SK-N-MC (cell line): ENCODE measurements at regions not wholly inside any gene's neighbourhood (a gene's known extent, or its start where the extent isn't known, plus 50 kb on each side); places are given as distances from the start of the nearest gene placed in this dataset.

ENCODE experiments used
- DNase-seq: peaks from one replicate; pipeline ENCODE4 v3.0.0-alpha.2; 2011; ENCODE audit warnings: low read depth, low spot score
- H3K27ac ChIP-seq: fragments of 200-600 bp; sonication (generic); 2 replicates; pipeline ENCODE4 v1.5.1; 2016; ENCODE audit warnings: mixed run types
- H3K36me3 ChIP-seq: fragments of 200-600 bp; sonication (generic); 2 replicates; pipeline ENCODE4 v1.6.1; 2017; ENCODE audit warnings: antibody characterized with exemption, low read length, mixed read lengths; ENCODE audit not compliant: insufficient read depth
- H3K4me3 ChIP-seq: fragments of 200-600 bp; sonication (generic); 2 replicates; pipeline ENCODE4 v1.5.1; 2016
- H3K9ac ChIP-seq: fragments of 200-600 bp; sonication (generic); 2 replicates; pipeline ENCODE4 v1.8.0; 2017; ENCODE audit warnings: mixed run types, mixed read lengths; ENCODE audit not compliant: insufficient read length
- H3K9me3 ChIP-seq: fragments of 200-600 bp; sonication (generic); 2 replicates; pipeline ENCODE4 v1.6.1; 2017; ENCODE audit warnings: low read depth, mild to moderate bottlenecking, antibody characterized with exemption, low read length, moderate library complexity, mixed read lengths
- EZH2 ChIP-seq: fragments of 200-600 bp; sonication (generic); IDR thresholded peaks from one replicate; pipeline ENCODE4 v1.6.1; 2017; ENCODE audit warnings: antibody characterized with exemption
- FOXP2 ChIP-seq: optimal IDR thresholded peaks from 2 replicates; pipeline ENCODE3; 2011; ENCODE audit warnings: mild to moderate bottlenecking, moderate library complexity; ENCODE audit not compliant: insufficient read depth; ENCODE audit errors: extremely low read length, control extremely low read depth
- POLR2AphosphoS5 ChIP-seq: IDR thresholded peaks from 2 replicates; pipeline ENCODE4 v1.6.1; 2012; ENCODE audit warnings: mild to moderate bottlenecking, low read depth, low read length, borderline replicate concordance

DNA sequence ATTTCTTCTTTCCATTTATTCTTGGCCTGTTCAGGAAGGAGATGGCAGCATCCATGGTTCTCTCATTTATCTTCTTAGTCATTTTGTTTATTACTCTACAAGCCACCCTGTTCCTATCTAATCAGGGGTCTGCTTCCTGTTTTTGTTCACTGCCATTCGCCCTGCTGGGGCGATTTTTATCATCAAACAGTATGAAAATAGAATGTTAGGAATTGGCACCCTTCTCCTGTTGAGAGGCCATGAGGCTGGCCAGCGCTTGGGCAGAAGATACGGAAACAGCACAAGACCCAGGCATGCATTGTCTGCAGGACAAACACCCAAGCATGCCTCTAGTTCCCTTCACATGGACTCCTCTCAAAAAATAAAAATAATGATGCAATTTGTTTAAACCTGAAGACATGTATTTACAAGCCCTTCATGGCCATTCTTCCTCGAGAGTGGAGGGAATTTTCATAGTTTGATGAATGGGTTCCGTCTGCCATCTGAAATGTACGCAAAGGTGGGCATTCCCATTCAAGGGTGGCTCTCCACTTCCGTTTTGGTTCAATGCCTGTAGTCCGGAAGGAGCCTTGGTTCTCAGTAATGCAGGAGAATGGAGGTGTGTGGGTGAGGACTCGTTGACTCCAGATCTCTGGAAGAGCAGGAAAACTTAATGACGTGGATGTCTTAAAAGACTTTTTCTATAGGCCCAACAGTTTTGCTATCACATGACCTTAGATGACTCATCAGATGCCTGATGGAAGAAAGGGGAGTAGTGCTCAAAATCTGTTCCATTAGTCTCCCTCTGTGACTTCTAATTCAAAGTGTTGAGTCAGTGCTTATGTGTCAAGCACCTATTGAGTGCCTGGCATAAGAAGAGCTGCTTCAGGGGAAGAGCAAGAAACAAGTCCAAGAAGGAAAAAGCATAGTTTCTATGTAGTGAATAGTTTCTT, 252.4 kb upstream of the TBX3 start:
- Histone ChIP-seq H3K4me3 (no peak overlapping the region), H3K9me3 (no peaks in the 10 kb centered on the region), H3K36me3 (no peaks in the 10 kb centered on the region), H3K27ac (no peak overlapping the region), H3K9ac (no peak overlapping the region)
- no peak for DNase-seq
- no peak for TF ChIP-seq EZH2
- no peak for TF ChIP-seq FOXP2
- no peak for TF ChIP-seq POLR2AphosphoS5

DNA sequence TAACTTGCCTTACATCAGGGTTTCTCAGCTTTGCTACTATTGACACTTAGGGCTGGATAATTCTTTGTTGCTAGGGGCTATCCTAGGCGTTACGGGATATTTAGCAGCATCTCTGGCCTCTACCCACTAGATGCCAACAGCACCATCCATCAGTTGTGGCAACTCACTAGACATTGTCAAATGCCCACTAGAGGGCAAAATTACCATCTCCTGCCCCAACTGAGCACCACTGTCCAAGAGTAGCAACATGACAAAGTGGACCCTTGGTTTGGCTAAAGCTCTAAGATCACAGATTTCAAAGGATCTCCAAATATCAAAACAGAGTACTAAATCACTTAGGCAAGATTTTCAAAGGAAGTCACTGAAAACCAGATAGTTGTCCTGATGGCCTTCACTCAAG, 251.7 kb upstream of the TBX3 start:
- TF ChIP-seq EZH2 (no peak), FOXP2 (no peak), POLR2AphosphoS5 (no peak)
- H3K27ac ChIP-seq, result no peak overlapping the region
- DNase-seq, result no peak

DNA sequence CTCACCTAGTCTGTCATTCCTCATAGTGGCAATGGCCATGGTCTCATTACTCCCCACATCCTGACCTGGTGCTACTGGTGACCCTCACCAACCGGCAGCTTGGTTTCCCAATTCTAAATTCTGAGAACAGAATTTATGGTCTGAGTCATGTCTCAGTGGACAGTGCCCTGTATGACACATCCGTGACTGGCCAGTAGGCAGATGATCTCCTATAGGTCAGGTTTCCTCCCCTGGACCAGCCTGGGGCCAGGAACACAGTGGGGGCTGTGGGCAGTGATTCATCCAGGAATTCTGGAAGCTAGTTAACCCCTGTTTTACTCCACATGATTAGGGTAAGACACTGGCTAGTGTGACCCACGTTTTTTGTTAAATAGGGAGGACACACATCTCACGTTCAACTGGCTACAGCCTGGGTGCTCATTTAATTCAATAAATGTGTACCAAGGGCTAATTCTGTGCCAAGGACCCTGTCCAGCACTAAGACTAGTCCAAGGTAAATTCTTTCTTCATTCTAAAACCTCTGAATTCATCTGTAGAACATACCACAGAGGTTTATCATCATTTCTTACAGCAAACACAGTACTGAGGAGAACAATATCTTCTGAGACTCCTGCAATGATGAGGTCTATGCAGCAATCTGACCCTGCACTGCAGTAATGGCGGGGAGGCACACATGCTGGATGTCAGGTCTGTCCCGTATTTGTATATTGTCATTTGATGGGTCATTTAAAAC, 249.6 kb upstream of the TBX3 start:
- Histone ChIP-seq H3K9me3 (no peaks in the 10 kb centered on the region), H3K36me3 (no peaks in the 10 kb centered on the region), H3K4me3 (no peak overlapping the region), H3K27ac (no peak overlapping the region), H3K9ac (no peak overlapping the region)
- no peak for TF ChIP-seq POLR2AphosphoS5
- no peak for TF ChIP-seq EZH2
- no peak for TF ChIP-seq FOXP2
- DNase-seq, result no peak

More for the DNA sequence above, 251.7 kb upstream of the TBX3 start:
- Histone ChIP-seq H3K9me3 (no peaks in the 10 kb centered on the region), H3K4me3 (no peak overlapping the region), H3K36me3 (no peaks in the 10 kb centered on the region), H3K9ac (no peak overlapping the region)

DNA sequence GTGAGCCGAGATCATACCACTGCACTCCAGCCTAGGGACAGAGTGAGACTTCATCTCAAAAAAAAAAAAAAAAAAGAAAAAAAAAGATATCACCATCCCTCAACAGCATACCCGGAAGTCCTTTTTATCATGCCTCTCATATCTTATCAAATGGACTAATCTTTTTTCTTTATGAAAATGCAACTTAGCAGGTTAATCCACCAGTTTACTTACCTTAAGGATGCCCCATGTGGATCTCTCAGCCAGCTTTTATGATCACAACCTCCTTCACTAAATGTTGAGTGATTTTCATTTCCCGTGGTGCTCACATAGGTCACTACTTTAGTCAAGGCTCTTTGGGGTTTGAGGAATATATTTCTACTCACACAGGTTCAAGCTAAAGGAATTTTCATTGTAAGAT, 248.8 kb upstream of the TBX3 start:
- Histone ChIP-seq H3K9ac (no peak overlapping the region), H3K9me3 (no peaks in the 10 kb centered on the region), H3K27ac (no peak overlapping the region), H3K36me3 (no peaks in the 10 kb centered on the region), H3K4me3 (no peak overlapping the region)
- TF ChIP-seq EZH2, result no peak
- no peak for TF ChIP-seq POLR2AphosphoS5
- no peak for TF ChIP-seq FOXP2
- no peak for DNase-seq

DNA sequence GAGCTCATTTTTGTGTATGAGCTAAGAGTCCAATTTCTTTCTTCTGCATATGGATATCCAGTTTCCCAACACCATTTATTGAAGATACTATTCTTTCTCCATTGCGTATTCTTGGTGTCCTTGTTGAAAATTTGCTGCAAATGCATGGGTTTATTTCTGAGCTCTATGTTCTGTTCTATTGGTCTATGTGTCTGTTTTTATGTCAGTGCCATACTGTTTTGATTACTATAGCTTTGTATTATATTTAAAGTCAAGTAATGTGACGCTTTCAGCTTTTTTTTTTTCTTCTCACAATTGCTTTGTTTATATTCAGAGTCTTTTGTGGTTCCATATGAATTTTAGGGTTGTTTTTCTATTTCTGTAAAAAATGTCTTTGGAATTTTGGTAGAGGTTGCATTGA, 247.1 kb upstream of the TBX3 start:
- Histone ChIP-seq H3K9me3 (no peaks in the 10 kb centered on the region), H3K36me3 (no peaks in the 10 kb centered on the region), H3K4me3 (no peak overlapping the region), H3K9ac (no peak overlapping the region), H3K27ac (no peak overlapping the region)
- TF ChIP-seq FOXP2, result no peak
- TF ChIP-seq POLR2AphosphoS5, result no peak
- TF ChIP-seq EZH2, result no peak
- DNase-seq, result no peak

DNA sequence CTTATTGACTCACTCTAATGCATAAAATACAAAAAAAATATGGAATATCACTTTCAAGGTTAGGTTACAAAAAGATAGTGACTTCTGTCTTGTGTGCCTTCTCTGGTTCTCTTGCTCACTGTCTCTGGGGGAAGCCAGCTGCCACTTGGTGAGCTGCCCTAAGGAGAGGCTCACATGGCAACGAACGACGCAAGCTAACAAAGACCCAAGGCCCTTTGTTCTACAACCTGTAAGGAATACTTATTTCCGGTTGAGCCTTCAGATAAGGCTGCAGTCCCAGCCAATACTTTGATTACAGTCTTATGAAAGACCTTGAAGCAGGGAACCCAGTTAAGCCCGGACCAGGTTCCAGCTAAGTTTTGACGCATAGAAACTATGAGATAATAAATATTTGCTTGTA, 242.4 kb upstream of the TBX3 start:
- H3K9ac ChIP-seq, result no peak overlapping the region
- H3K4me3 ChIP-seq, result no peak overlapping the region
- no peak for TF ChIP-seq EZH2
- TF ChIP-seq FOXP2, result no peak
- TF ChIP-seq POLR2AphosphoS5, result no peak
- no peak for DNase-seq
- H3K36me3 ChIP-seq, result no peaks in the 10 kb centered on the region
- H3K27ac ChIP-seq, result no peak overlapping the region
- no peaks in the 10 kb centered on the region for H3K9me3 ChIP-seq

DNA sequence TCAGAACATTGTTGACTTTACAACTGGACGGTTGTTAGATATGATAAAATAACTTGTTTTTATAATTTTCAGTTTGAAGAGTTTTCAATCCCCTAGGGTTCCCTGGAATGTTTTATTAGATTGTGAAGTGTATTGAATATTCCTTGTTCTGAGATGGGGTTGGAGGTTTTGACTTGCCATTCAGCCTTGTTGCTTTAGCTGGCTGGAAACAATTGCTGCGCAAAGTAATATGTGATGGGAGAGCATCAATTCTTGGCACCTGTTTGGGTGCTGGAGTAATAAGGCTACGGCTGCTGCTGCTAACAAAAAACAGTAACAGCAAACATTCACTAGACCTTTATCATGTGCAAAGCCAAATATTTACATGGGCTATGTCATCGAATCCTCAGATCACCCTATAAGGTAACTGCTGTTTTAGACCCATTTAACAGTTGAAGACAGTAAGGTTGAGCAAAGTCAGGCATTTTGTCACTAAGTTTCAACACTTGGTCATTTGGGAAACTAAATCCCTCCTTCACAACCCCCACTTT, 241.0 kb upstream of the TBX3 start:
- Histone ChIP-seq H3K27ac (no peak overlapping the region), H3K4me3 (no peak overlapping the region), H3K9ac (no peak overlapping the region), H3K36me3 (no peaks in the 10 kb centered on the region), H3K9me3 (no peaks in the 10 kb centered on the region)
- DNase-seq, result no peak
- TF ChIP-seq POLR2AphosphoS5, result no peak
- no peak for TF ChIP-seq EZH2
- no peak for TF ChIP-seq FOXP2

DNA sequence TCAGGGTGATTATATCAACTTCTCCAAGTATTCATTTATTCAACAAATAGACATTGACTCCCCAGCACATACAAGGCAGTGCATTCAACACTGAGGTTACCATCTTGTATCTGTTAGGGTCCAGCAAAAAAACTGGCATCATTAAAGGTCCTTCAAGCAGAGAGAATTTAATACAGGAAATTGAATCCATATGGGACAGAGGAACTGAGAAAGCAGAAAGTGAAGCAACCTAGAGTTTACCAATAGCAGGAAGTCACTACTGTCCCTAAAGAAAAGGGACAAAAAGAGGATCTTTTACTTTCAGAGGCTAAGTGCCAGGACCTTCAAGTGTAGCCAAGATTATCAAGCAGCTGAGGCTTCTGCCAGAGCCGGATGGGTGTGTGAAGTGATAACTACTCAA, 237.8 kb upstream of the TBX3 start:
- Histone ChIP-seq H3K36me3 (no peaks in the 10 kb centered on the region), H3K4me3 (no peak overlapping the region), H3K9me3 (no peaks in the 10 kb centered on the region), H3K9ac (no peak overlapping the region), H3K27ac (peak overlapping the region; percentile 40; the same call in 1 of the 2 replicates)
- no peak for DNase-seq
- no peak for TF ChIP-seq FOXP2
- TF ChIP-seq POLR2AphosphoS5, result no peak
- no peak for TF ChIP-seq EZH2
